ENCODE measurements at regions not wholly inside any gene's neighbourhood (a gene's known extent, or its start where the extent isn't known, plus 50 kb on each side); places are given as distances from the start of the nearest gene placed in this dataset.

DNA sequence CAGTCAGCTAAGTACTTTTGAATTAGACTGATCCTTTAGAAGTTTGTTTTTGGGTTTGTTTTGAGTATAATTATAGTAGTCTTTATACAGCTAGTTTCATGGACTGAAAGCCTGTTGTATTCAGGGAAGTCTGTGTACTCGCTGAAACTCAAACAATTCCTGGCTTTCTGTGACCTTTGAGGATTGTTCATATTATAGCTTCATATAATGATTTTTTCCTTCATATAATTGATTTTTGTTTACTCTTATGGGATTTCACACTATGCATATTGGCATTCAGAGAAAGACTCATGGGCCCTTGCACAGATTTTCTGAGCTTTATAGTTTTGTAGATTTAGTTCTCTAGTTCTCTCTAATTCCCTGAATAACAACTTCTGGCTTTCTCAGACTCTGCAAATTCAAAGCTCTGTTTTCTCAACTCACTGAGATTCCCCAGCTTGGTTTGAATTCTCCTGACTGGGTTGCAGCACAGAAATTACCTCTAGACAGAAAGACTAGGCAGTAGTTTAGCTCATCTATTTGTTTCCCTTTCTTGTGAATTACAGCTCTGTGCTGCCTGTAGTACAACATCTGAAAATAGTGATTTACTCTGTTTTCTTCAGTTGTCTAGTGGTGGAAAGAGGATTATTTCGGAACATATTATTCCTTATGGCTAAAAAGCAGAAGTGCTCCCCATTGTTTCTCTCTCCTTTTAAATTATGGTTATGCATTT lies 495.9 kb upstream of the CNTNAP5 start:
- TF ChIP-seq, protein P1, sequence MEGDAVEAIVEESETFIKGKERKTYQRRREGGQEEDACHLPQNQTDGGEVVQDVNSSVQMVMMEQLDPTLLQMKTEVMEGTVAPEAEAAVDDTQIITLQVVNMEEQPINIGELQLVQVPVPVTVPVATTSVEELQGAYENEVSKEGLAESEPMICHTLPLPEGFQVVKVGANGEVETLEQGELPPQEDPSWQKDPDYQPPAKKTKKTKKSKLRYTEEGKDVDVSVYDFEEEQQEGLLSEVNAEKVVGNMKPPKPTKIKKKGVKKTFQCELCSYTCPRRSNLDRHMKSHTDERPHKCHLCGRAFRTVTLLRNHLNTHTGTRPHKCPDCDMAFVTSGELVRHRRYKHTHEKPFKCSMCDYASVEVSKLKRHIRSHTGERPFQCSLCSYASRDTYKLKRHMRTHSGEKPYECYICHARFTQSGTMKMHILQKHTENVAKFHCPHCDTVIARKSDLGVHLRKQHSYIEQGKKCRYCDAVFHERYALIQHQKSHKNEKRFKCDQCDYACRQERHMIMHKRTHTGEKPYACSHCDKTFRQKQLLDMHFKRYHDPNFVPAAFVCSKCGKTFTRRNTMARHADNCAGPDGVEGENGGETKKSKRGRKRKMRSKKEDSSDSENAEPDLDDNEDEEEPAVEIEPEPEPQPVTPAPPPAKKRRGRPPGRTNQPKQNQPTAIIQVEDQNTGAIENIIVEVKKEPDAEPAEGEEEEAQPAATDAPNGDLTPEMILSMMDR (IDR thresholded peaks at IDR 0.05): no peak
- TF ChIP-seq POLR2AphosphoS5 (IDR thresholded peaks at IDR 0.05; ENCODE audit: low read depth, low read length) (no peak), TCF7L2 (IDR thresholded peaks at IDR 0.05; ENCODE audit: low read depth, low read length) (no peak)
- TF ChIP-seq, protein P2, sequence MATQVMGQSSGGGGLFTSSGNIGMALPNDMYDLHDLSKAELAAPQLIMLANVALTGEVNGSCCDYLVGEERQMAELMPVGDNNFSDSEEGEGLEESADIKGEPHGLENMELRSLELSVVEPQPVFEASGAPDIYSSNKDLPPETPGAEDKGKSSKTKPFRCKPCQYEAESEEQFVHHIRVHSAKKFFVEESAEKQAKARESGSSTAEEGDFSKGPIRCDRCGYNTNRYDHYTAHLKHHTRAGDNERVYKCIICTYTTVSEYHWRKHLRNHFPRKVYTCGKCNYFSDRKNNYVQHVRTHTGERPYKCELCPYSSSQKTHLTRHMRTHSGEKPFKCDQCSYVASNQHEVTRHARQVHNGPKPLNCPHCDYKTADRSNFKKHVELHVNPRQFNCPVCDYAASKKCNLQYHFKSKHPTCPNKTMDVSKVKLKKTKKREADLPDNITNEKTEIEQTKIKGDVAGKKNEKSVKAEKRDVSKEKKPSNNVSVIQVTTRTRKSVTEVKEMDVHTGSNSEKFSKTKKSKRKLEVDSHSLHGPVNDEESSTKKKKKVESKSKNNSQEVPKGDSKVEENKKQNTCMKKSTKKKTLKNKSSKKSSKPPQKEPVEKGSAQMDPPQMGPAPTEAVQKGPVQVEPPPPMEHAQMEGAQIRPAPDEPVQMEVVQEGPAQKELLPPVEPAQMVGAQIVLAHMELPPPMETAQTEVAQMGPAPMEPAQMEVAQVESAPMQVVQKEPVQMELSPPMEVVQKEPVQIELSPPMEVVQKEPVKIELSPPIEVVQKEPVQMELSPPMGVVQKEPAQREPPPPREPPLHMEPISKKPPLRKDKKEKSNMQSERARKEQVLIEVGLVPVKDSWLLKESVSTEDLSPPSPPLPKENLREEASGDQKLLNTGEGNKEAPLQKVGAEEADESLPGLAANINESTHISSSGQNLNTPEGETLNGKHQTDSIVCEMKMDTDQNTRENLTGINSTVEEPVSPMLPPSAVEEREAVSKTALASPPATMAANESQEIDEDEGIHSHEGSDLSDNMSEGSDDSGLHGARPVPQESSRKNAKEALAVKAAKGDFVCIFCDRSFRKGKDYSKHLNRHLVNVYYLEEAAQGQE (IDR thresholded peaks at IDR 0.05; ENCODE audit: insufficient read depth in 1 of 2, low read depth in 2 of 2, low read length in 1 of 2): no peak

Data from Panc1 (cell line).